Loucy (cell line): ENCODE measurements at regions not wholly inside any gene's neighbourhood (a gene's known extent, or its start where the extent isn't known, plus 50 kb on each side); places are given as distances from the start of the nearest gene placed in this dataset.

ENCODE experiments used
- H2AFZ ChIP-seq: fragments of 200-600 bp; sonication (generic); 2 replicates; pipeline ENCODE4 v1.6.0; 2016; ENCODE audit warnings: antibody characterized with exemption, mild to moderate bottlenecking, low read length, moderate library complexity
- H3F3A ChIP-seq: fragments of 200-600 bp; 2 replicates; pipeline ENCODE4 v1.6.0; 2016; ENCODE audit warnings: antibody characterized with exemption, low read depth, mild to moderate bottlenecking
- H3K27me3 ChIP-seq: fragments of 200-600 bp; sonication (generic); 2 replicates; pipeline ENCODE4 v1.6.1; 2014; ENCODE audit warnings: low read length, mild to moderate bottlenecking; ENCODE audit not compliant: insufficient read depth, poor library complexity, severe bottlenecking
- H3K36me3 ChIP-seq: fragments of 200-600 bp; sonication (generic); 2 replicates; pipeline ENCODE4 v1.6.1; 2016; ENCODE audit warnings: low read length; ENCODE audit not compliant: insufficient read depth
- H3K4me1 ChIP-seq: fragments of 200-600 bp; sonication (generic); 2 replicates; pipeline ENCODE4 v1.5.1; 2014; ENCODE audit warnings: low read length, mild to moderate bottlenecking; ENCODE audit not compliant: insufficient read depth, poor library complexity, severe bottlenecking
- H3K4me2 ChIP-seq: fragments of 200-600 bp; sonication (generic); 2 replicates; pipeline ENCODE4 v1.6.0; 2014; ENCODE audit warnings: antibody characterized with exemption, low read length, low read depth, mild to moderate bottlenecking; ENCODE audit not compliant: poor library complexity, severe bottlenecking
- H3K4me3 ChIP-seq: fragments of 200-600 bp; sonication (generic); 2 replicates; pipeline ENCODE4 v1.5.1; 2014; ENCODE audit warnings: low read length, mild to moderate bottlenecking, mixed read lengths; ENCODE audit not compliant: poor library complexity, severe bottlenecking
- H3K79me2 ChIP-seq: fragments of 200-600 bp; sonication (generic); 2 replicates; pipeline ENCODE4 v1.6.1; 2014; ENCODE audit warnings: low read length; ENCODE audit not compliant: insufficient read depth
- H3K9ac ChIP-seq: fragments of 200-600 bp; sonication (generic); 2 replicates; pipeline ENCODE4 v1.6.0; 2014; ENCODE audit warnings: mild to moderate bottlenecking, low read depth, low read length, moderate library complexity; ENCODE audit not compliant: poor library complexity, severe bottlenecking
- H3K9me2 ChIP-seq: fragments of 200-600 bp; sonication (generic); replicated peaks from 2 replicates; pipeline ENCODE4 v1.6.1; 2016; ENCODE audit warnings: low read depth, low read length, mixed read lengths
- H3K9me3 ChIP-seq: fragments of 200-600 bp; sonication (generic); 2 replicates; pipeline ENCODE4 v1.6.1; 2014; ENCODE audit warnings: mild to moderate bottlenecking, antibody characterized with exemption, low read length, low read depth; ENCODE audit not compliant: insufficient read depth
- H4K20me1 ChIP-seq: fragments of 200-600 bp; sonication (generic); 2 replicates; pipeline ENCODE4 v1.6.0; 2014; ENCODE audit warnings: antibody characterized with exemption, low read length, mild to moderate bottlenecking; ENCODE audit not compliant: insufficient read depth, poor library complexity, severe bottlenecking
- EZH2phosphoT487 ChIP-seq: fragments of 200-600 bp; IDR thresholded peaks from 2 replicates; pipeline ENCODE4 v1.6.1; 2018; ENCODE audit warnings: antibody characterized with exemption, mild to moderate bottlenecking, moderate library complexity, borderline replicate concordance
- TF ChIP-seq, protein P1 (sequence below): fragments of 200-600 bp; sonication (generic); conservative IDR thresholded peaks from 2 replicates; pipeline ENCODE4 v1.5.1; 2014; ENCODE audit warnings: mild to moderate bottlenecking, antibody characterized with exemption, low read length

DNA sequence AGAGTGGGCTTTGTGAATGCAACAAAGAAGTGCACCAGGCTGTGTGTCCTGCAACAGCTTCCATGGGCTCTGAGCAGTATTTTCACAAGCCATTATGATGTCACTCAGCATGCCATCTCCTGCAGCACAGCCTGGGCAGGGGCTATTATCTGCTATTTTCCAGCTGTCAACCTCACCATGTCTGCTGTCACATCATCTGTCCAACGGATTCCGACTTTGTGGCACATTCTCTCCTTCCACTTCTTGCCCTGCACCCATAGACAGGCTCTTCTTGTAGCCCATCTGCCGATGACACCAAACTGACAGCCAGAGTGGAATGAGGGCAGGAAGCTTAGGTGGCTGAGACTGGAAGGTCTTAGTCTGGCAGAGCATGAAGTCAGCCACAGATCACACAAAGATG, 691.9 kb downstream of the NTRK3 start:
- no peaks in the 10 kb centered on the region for H3K4me1 ChIP-seq
- H3K36me3 ChIP-seq, result no peaks in the 10 kb centered on the region
- H4K20me1 ChIP-seq, result no peaks in the 10 kb centered on the region
- no peaks in the 10 kb centered on the region for H3K9me3 ChIP-seq
- H3K27me3 ChIP-seq, result no peaks in the 10 kb centered on the region
- TF ChIP-seq, protein P1, sequence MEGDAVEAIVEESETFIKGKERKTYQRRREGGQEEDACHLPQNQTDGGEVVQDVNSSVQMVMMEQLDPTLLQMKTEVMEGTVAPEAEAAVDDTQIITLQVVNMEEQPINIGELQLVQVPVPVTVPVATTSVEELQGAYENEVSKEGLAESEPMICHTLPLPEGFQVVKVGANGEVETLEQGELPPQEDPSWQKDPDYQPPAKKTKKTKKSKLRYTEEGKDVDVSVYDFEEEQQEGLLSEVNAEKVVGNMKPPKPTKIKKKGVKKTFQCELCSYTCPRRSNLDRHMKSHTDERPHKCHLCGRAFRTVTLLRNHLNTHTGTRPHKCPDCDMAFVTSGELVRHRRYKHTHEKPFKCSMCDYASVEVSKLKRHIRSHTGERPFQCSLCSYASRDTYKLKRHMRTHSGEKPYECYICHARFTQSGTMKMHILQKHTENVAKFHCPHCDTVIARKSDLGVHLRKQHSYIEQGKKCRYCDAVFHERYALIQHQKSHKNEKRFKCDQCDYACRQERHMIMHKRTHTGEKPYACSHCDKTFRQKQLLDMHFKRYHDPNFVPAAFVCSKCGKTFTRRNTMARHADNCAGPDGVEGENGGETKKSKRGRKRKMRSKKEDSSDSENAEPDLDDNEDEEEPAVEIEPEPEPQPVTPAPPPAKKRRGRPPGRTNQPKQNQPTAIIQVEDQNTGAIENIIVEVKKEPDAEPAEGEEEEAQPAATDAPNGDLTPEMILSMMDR, result no peak
- TF ChIP-seq EZH2phosphoT487, result no peak
- H3K9me2 ChIP-seq, result no peaks in the 10 kb centered on the region
- no peaks in the 10 kb centered on the region for H3K79me2 ChIP-seq
- no peaks in the 10 kb centered on the region for H3F3A ChIP-seq
- H3K4me2 ChIP-seq, result no peak overlapping the region
- no peak overlapping the region for H2AFZ ChIP-seq
- no peak overlapping the region for H3K4me3 ChIP-seq
- no peak overlapping the region for H3K9ac ChIP-seq

DNA sequence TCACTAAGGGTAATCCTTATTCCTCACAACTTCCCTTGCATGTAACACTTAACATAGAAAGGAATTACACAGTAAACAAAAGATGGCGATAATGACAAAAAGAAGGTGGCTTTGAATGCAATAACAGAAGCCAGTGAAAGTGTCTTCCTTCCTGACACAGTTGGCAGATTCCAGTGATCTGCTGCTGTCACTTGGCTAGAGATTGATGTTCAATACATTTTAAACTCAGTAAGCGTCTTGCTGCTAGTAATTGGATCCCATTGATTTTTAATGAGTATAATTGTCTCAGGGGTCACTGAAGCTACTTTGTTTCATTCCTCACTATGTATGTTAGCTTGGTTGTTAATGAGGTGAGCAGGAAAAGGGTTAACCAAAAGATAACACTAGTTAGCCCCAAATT, 692.7 kb downstream of the NTRK3 start:
- Histone ChIP-seq H3K4me2 (no peak overlapping the region), H4K20me1 (no peaks in the 10 kb centered on the region), H3K27me3 (no peaks in the 10 kb centered on the region), H3K4me1 (no peaks in the 10 kb centered on the region), H3F3A (no peaks in the 10 kb centered on the region), H3K9me3 (no peaks in the 10 kb centered on the region), H3K79me2 (no peaks in the 10 kb centered on the region), H3K9me2 (no peaks in the 10 kb centered on the region), H3K36me3 (no peaks in the 10 kb centered on the region), H3K4me3 (no peak overlapping the region), H2AFZ (no peak overlapping the region), H3K9ac (no peak overlapping the region)
- TF ChIP-seq EZH2phosphoT487, result no peak
- TF ChIP-seq, protein P1, result no peak

DNA sequence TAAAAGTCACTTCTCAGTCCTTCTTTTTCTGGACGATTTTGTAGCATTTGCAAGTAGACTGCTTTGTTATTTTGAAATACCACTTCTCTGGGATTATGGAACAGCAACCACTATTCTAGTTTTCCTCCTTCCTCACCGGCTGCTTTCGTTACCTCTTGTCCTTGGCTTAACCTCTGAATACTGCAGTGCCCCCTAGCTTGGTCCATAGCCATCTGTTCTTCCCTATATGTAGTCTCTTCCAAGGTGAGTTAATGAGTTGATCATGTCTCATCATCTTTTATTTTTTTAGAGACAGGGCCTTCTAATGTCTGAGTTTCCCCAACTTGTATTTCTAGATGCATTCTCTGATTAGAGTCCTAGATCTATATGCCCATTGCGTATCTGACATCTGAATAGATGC, 694.3 kb downstream of the NTRK3 start:
- Histone ChIP-seq H3K4me3 (no peak overlapping the region), H3K9me3 (no peaks in the 10 kb centered on the region), H3K79me2 (no peaks in the 10 kb centered on the region), H3F3A (no peaks in the 10 kb centered on the region), H3K9ac (no peak overlapping the region), H2AFZ (no peak overlapping the region), H3K9me2 (no peaks in the 10 kb centered on the region), H3K4me2 (no peak overlapping the region), H3K27me3 (no peaks in the 10 kb centered on the region), H3K4me1 (no peaks in the 10 kb centered on the region), H4K20me1 (no peaks in the 10 kb centered on the region), H3K36me3 (no peaks in the 10 kb centered on the region)
- no peak for TF ChIP-seq EZH2phosphoT487
- TF ChIP-seq, protein P1, result no peak
